HG02870 (cell line): ENCODE measurements at regions not wholly inside any gene's neighbourhood (a gene's known extent, or its start where the extent isn't known, plus 50 kb on each side); places are given as distances from the start of the nearest gene placed in this dataset.

Source experiments
- ATAC-seq: cut with Tn5 transposase; IDR thresholded peaks from one replicate; pipeline ENCODE4 v1.9.1; 2021; ENCODE audit warnings: mild to moderate bottlenecking, moderate library complexity; ENCODE audit not compliant: unreplicated experiment

GRCh38 chr10:107280293-107280692, 115.8 kb upstream of the SORCS1 start:
- no peak for ATAC-seq

GRCh38 chr10:107277591-107277990, 113.1 kb upstream of the SORCS1 start:
- ATAC-seq = no peak

- ATAC-seq = no peak
These were observed 111.3 kb upstream of the SORCS1 start for GRCh38 chr10:107275806-107276205.

GRCh38 chr10:107269626-107270025, 105.1 kb upstream of the SORCS1 start:
- no peak for ATAC-seq

GRCh38 chr10:107264742-107265141, 100.2 kb upstream of the SORCS1 start:
- no peak for ATAC-seq

GRCh38 chr10:107244122-107244521, 79.6 kb upstream of the SORCS1 start:
- no peak for ATAC-seq

- ATAC-seq = no peak
These were observed 73.8 kb upstream of the SORCS1 start for GRCh38 chr10:107238275-107238674.

GRCh38 chr10:107232013-107232412, 67.5 kb upstream of the SORCS1 start:
- ATAC-seq = no peak

GRCh38 chr10:107230887-107231286, 66.4 kb upstream of the SORCS1 start:
- no peak for ATAC-seq

GRCh38 chr10:107215681-107216080, 51.2 kb upstream of the SORCS1 start:
- no peak for ATAC-seq
